SK-N-SH treated with all-trans-retinoic acid at 6 μM for 48 hours (cell line): ENCODE measurements at regions not wholly inside any gene's neighbourhood (a gene's known extent, or its start where the extent isn't known, plus 50 kb on each side); places are given as distances from the start of the nearest gene placed in this dataset.

ENCODE experiments used
- ATAC-seq: fragments of 200-7000 bp; cut with Tn5 transposase; 3 replicates; pipeline ENCODE4 v1.9.1; 2020; ENCODE audit warnings: mild to moderate bottlenecking, moderate library complexity
- ARNTL ChIP-seq: fragments of 450-650 bp; formaldehyde crosslinking; IDR thresholded peaks from 2 replicates; pipeline ENCODE4 v1.5.0; 2020; ENCODE audit warnings: low read depth, mild to moderate bottlenecking, moderate library complexity, borderline replicate concordance
- BACH2 ChIP-seq: fragments of 250-450 bp; sonication (Bioruptor Pico); IDR thresholded peaks from 2 replicates; pipeline ENCODE4 v1.9.0; 2021; ENCODE audit warnings: mild to moderate bottlenecking, borderline replicate concordance
- CREB5 ChIP-seq: fragments of 250-450 bp; sonication (Bioruptor Pico); IDR thresholded peaks from 2 replicates; pipeline ENCODE4 v1.5.1; 2020; ENCODE audit warnings: low read depth, mild to moderate bottlenecking, moderate library complexity
- CSDC2 ChIP-seq: fragments of 250-450 bp; sonication (Bioruptor Pico); IDR thresholded peaks from 2 replicates; pipeline ENCODE4 v1.5.0; 2020; ENCODE audit warnings: mild to moderate bottlenecking, moderate library complexity
- CSRNP3 ChIP-seq: fragments of 250-450 bp; sonication (Bioruptor Pico); IDR thresholded peaks from 2 replicates; pipeline ENCODE4 v1.5.1; 2021; ENCODE audit warnings: mild to moderate bottlenecking, moderate library complexity
- ESRRG ChIP-seq: fragments of 250-450 bp; sonication (Bioruptor Pico); IDR thresholded peaks from 2 replicates; pipeline ENCODE4 v1.6.1; 2021; ENCODE audit warnings: mild to moderate bottlenecking
- GLIS3 ChIP-seq: fragments of 250-450 bp; sonication (Bioruptor Pico); IDR thresholded peaks from 2 replicates; pipeline ENCODE4 v1.5.0; 2020; ENCODE audit warnings: mild to moderate bottlenecking, moderate library complexity
- ISL1 ChIP-seq: fragments of 250-450 bp; sonication (Bioruptor Pico); IDR thresholded peaks from 2 replicates; pipeline ENCODE4 v2.1.2; 2022; ENCODE audit warnings: mild to moderate bottlenecking, moderate library complexity
- OSR1 ChIP-seq: fragments of 250-450 bp; sonication (Bioruptor Pico); IDR thresholded peaks from 2 replicates; pipeline ENCODE4 v1.8.0; 2022; ENCODE audit warnings: moderate library complexity, mild to moderate bottlenecking, inconsistent platforms
- PATZ1 ChIP-seq: fragments of 250-450 bp; sonication (Bioruptor Pico); IDR thresholded peaks from 2 replicates; pipeline ENCODE4 v1.8.0; 2020; ENCODE audit warnings: mild to moderate bottlenecking, moderate library complexity, borderline replicate concordance
- POU6F1 ChIP-seq: fragments of 250-450 bp; sonication (Bioruptor Pico); IDR thresholded peaks from 2 replicates; pipeline ENCODE4 v1.8.0; 2021; ENCODE audit warnings: low read depth, mild to moderate bottlenecking, moderate library complexity, borderline replicate concordance
- PPARA ChIP-seq: fragments of 250-450 bp; sonication (Bioruptor Pico); IDR thresholded peaks from 2 replicates; pipeline ENCODE4 v1.5.0; 2020; ENCODE audit warnings: mild to moderate bottlenecking, borderline replicate concordance
- RARB ChIP-seq: fragments of 250-450 bp; sonication (Bioruptor Pico); IDR thresholded peaks from 2 replicates; pipeline ENCODE4 v1.8.0; 2021; ENCODE audit warnings: mild to moderate bottlenecking, moderate library complexity
- TCF4 ChIP-seq: fragments of 250-450 bp; sonication (Bioruptor Pico); IDR thresholded peaks from 2 replicates; pipeline ENCODE4 v1.8.0; 2021; ENCODE audit warnings: mild to moderate bottlenecking, moderate library complexity, borderline replicate concordance
- TOX ChIP-seq: fragments of 250-450 bp; sonication (Bioruptor Pico); IDR thresholded peaks from 2 replicates; pipeline ENCODE4 v1.8.0; 2021; ENCODE audit warnings: mild to moderate bottlenecking, moderate library complexity, borderline replicate concordance
- TSHZ2 ChIP-seq: fragments of 250-450 bp; sonication (Bioruptor Pico); IDR thresholded peaks from 2 replicates; pipeline ENCODE4 v1.5.0; 2020; ENCODE audit warnings: mild to moderate bottlenecking, moderate library complexity
- ZFP3 ChIP-seq: fragments of 250-450 bp; sonication (Bioruptor Pico); IDR thresholded peaks from 2 replicates; pipeline ENCODE4 v1.5.0; 2020; ENCODE audit warnings: mild to moderate bottlenecking, moderate library complexity
- ZFP30 ChIP-seq: fragments of 450-650 bp; formaldehyde crosslinking; IDR thresholded peaks from 2 replicates; pipeline ENCODE4 v1.5.0; 2022; ENCODE audit warnings: mild to moderate bottlenecking, moderate library complexity
- ZNF565 ChIP-seq: fragments of 450-650 bp; formaldehyde crosslinking; conservative IDR thresholded peaks from 2 replicates; pipeline ENCODE4 v1.5.0; 2020; ENCODE audit warnings: low read depth, mild to moderate bottlenecking, moderate library complexity
- ZNF70 ChIP-seq: fragments of 450-650 bp; formaldehyde crosslinking; IDR thresholded peaks from 2 replicates; pipeline ENCODE4 v1.5.0; 2020; ENCODE audit warnings: mild to moderate bottlenecking, moderate library complexity

GRCh38 chr12:116480210-116480810 lies 78.9 kb upstream of the MAP1LC3B2 start:
- ATAC-seq = no peak
- TF ChIP-seq OSR1 (CRISPR knock-in tag) = no peak
- no peak for TF ChIP-seq ARNTL (CRISPR knock-in tag)
- no peak for TF ChIP-seq ISL1 (CRISPR knock-in tag)
- TF ChIP-seq CSRNP3 (CRISPR knock-in tag) = no peak
- no peak for TF ChIP-seq CREB5 (CRISPR knock-in tag)
- no peak for TF ChIP-seq ZFP30 (CRISPR knock-in tag)
- no peak for TF ChIP-seq ZNF565
- TF ChIP-seq PPARA (CRISPR knock-in tag) = no peak
- TF ChIP-seq TCF4 (CRISPR knock-in tag) = no peak
- no peak for TF ChIP-seq RARB (CRISPR knock-in tag)
- no peak for TF ChIP-seq BACH2 (CRISPR knock-in tag)
- no peak for TF ChIP-seq PATZ1 (CRISPR knock-in tag)
- no peak for TF ChIP-seq ESRRG (CRISPR knock-in tag)
- TF ChIP-seq TOX = no peak
- no peak for TF ChIP-seq ZNF70
- no peak for TF ChIP-seq TSHZ2
- TF ChIP-seq ZFP3 (CRISPR knock-in tag) = no peak
- TF ChIP-seq POU6F1 (CRISPR knock-in tag) = no peak

- no peak for ATAC-seq
- TF ChIP-seq CSDC2 = no peak
- no peak for TF ChIP-seq ZNF70
- no peak for TF ChIP-seq POU6F1 (CRISPR knock-in tag)
Measured at GRCh38 chr12:116481726-116482125, 77.5 kb upstream of the MAP1LC3B2 start.

GRCh38 chr12:116482179-116482578 lies 77.0 kb upstream of the MAP1LC3B2 start:
- TF ChIP-seq PATZ1 (CRISPR knock-in tag) (no peak), GLIS3 (CRISPR knock-in tag) (no peak), ESRRG (CRISPR knock-in tag) (no peak), RARB (CRISPR knock-in tag) (no peak), BACH2 (CRISPR knock-in tag) (no peak), TOX (no peak), TCF4 (CRISPR knock-in tag) (no peak)
- TF ChIP-seq, all 23 proteins: peak for 0
- no peak for ATAC-seq
